Liver (tissue), 3 donors: ENCODE measurements at regions not wholly inside any gene's neighbourhood (a gene's known extent, or its start where the extent isn't known, plus 50 kb on each side); places are given as distances from the start of the nearest gene placed in this dataset.

Experiments used
- HNF4G ChIP-seq: IDR thresholded peaks from 2 replicates; pipeline ENCODE4 v1.6.1; 2016; ENCODE audit warnings: antibody characterized with exemption
- JUND ChIP-seq, 2 donors: IDR thresholded peaks; 2 replicates each; pipeline ENCODE4 v1.6.1; 2016; ENCODE audit warnings: antibody characterized with exemption in 2 of 2
- RXRA ChIP-seq, 2 donors: IDR thresholded peaks; 2 replicates each; pipeline ENCODE4 v1.6.1; 2017 to 2018; ENCODE audit warnings: antibody characterized with exemption in 2 of 2, mild to moderate bottlenecking in 1 of 2
- SP1 ChIP-seq: IDR thresholded peaks from 2 replicates; pipeline ENCODE4 v1.6.1; 2018; ENCODE audit warnings: antibody characterized with exemption, mild to moderate bottlenecking
- TAF1 ChIP-seq: conservative IDR thresholded peaks from 2 replicates; pipeline ENCODE4 v1.6.1; 2016; ENCODE audit warnings: antibody characterized with exemption, mild to moderate bottlenecking
- YY1 ChIP-seq: IDR thresholded peaks from 2 replicates; pipeline ENCODE4 v1.6.1; 2016; ENCODE audit warnings: antibody characterized with exemption, mild to moderate bottlenecking
- TF ChIP-seq, protein P1 (sequence below): fragments of 150-350 bp; IDR thresholded peaks from 2 replicates; pipeline ENCODE4 v1.5.1; 2017; ENCODE audit warnings: improper control_type of control experiment, low read depth, low read length; ENCODE audit not compliant: missing input control
- TF ChIP-seq, protein P2 (sequence below): IDR thresholded peaks from 2 replicates; pipeline ENCODE4 v1.6.1; 2016; ENCODE audit warnings: antibody characterized with exemption, mild to moderate bottlenecking
- TF ChIP-seq, protein P3 (sequence below): IDR thresholded peaks from 2 replicates; pipeline ENCODE4 v1.6.1; 2016; ENCODE audit warnings: antibody characterized with exemption
- TF ChIP-seq, protein P4 (sequence below): IDR thresholded peaks from 2 replicates; pipeline ENCODE4 v1.6.1; 2016; ENCODE audit warnings: antibody characterized with exemption
- donor health status: healthy.
- donor health status: healthy.

DNA sequence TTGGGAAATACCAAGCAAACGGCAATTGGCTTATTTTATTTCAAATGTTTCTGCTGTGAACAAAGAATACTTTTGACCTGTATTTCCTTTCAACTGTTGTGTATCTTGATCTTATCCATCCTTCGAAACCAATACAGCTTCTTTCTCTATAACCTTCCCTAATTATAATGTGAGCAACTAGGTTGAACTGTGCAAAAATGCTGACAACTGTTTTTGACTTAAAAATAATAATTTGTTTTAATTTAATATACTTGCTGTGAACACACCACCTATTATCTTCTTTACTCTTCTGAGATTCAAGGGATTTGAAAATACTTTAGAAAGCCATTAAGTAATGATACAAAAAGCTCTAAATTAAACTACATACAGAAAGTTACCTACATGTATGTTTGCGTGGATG lies 682.5 kb upstream of the CCDC179 start:
- no peak for TF ChIP-seq TAF1
- no peak for TF ChIP-seq YY1
- TF ChIP-seq HNF4G: no peak
- TF ChIP-seq SP1: no peak
- TF ChIP-seq, protein P1, sequence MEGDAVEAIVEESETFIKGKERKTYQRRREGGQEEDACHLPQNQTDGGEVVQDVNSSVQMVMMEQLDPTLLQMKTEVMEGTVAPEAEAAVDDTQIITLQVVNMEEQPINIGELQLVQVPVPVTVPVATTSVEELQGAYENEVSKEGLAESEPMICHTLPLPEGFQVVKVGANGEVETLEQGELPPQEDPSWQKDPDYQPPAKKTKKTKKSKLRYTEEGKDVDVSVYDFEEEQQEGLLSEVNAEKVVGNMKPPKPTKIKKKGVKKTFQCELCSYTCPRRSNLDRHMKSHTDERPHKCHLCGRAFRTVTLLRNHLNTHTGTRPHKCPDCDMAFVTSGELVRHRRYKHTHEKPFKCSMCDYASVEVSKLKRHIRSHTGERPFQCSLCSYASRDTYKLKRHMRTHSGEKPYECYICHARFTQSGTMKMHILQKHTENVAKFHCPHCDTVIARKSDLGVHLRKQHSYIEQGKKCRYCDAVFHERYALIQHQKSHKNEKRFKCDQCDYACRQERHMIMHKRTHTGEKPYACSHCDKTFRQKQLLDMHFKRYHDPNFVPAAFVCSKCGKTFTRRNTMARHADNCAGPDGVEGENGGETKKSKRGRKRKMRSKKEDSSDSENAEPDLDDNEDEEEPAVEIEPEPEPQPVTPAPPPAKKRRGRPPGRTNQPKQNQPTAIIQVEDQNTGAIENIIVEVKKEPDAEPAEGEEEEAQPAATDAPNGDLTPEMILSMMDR: no peak
- TF ChIP-seq, protein P2, sequence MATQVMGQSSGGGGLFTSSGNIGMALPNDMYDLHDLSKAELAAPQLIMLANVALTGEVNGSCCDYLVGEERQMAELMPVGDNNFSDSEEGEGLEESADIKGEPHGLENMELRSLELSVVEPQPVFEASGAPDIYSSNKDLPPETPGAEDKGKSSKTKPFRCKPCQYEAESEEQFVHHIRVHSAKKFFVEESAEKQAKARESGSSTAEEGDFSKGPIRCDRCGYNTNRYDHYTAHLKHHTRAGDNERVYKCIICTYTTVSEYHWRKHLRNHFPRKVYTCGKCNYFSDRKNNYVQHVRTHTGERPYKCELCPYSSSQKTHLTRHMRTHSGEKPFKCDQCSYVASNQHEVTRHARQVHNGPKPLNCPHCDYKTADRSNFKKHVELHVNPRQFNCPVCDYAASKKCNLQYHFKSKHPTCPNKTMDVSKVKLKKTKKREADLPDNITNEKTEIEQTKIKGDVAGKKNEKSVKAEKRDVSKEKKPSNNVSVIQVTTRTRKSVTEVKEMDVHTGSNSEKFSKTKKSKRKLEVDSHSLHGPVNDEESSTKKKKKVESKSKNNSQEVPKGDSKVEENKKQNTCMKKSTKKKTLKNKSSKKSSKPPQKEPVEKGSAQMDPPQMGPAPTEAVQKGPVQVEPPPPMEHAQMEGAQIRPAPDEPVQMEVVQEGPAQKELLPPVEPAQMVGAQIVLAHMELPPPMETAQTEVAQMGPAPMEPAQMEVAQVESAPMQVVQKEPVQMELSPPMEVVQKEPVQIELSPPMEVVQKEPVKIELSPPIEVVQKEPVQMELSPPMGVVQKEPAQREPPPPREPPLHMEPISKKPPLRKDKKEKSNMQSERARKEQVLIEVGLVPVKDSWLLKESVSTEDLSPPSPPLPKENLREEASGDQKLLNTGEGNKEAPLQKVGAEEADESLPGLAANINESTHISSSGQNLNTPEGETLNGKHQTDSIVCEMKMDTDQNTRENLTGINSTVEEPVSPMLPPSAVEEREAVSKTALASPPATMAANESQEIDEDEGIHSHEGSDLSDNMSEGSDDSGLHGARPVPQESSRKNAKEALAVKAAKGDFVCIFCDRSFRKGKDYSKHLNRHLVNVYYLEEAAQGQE: no peak
- TF ChIP-seq, protein P3, sequence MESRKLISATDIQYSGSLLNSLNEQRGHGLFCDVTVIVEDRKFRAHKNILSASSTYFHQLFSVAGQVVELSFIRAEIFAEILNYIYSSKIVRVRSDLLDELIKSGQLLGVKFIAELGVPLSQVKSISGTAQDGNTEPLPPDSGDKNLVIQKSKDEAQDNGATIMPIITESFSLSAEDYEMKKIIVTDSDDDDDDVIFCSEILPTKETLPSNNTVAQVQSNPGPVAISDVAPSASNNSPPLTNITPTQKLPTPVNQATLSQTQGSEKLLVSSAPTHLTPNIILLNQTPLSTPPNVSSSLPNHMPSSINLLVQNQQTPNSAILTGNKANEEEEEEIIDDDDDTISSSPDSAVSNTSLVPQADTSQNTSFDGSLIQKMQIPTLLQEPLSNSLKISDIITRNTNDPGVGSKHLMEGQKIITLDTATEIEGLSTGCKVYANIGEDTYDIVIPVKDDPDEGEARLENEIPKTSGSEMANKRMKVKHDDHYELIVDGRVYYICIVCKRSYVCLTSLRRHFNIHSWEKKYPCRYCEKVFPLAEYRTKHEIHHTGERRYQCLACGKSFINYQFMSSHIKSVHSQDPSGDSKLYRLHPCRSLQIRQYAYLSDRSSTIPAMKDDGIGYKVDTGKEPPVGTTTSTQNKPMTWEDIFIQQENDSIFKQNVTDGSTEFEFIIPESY: no peak
- no peak for TF ChIP-seq RXRA (IDR thresholded peaks at IDR 0.05)
- no peak for TF ChIP-seq JUND (IDR thresholded peaks at IDR 0.05)
- TF ChIP-seq, protein P4, sequence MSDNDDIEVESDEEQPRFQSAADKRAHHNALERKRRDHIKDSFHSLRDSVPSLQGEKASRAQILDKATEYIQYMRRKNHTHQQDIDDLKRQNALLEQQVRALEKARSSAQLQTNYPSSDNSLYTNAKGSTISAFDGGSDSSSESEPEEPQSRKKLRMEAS: no peak
